HepG2 (cell line): ENCODE measurements at regions not wholly inside any gene's neighbourhood (a gene's known extent, or its start where the extent isn't known, plus 50 kb on each side); places are given as distances from the start of the nearest gene placed in this dataset.

Source experiments
- ATAC-seq: fragments of 200-7000 bp; cut with Tn5 transposase; 3 replicates; pipeline ENCODE4 v1.9.1; 2020; ENCODE audit warnings: mild to moderate bottlenecking, moderate library complexity
- BruUV-seq: library from RNA; stranded (reverse); fragments of 400-500 nt; replicated peaks from 2 replicates; lab custom pipeline; 2021; lab: Mats Ljungman, UMichigan
- CTCF ChIA-PET: fragments of 300-600 bp; formaldehyde crosslinking; extraction: SDS; loops from one replicate; lab custom pipeline; 2021; ENCODE audit warnings: low total read pairs, inconsistent platforms, low intra/inter-chr PET ratio; lab: Yijun Ruan, JAX
- POLR2A ChIA-PET: fragments of 350-600 bp; sonication (Branson Sonifier 250); formaldehyde crosslinking; loops from one replicate; lab custom pipeline; 2020; ENCODE audit warnings: antibody characterized with exemption, inconsistent platforms; lab: Yijun Ruan, JAX
- DNase-seq: peaks from one replicate; pipeline ENCODE4 v3.0.0-alpha.2; 2015; ENCODE audit warnings: low spot score
- FAIRE-seq: peaks from 3 replicates; lab custom pipeline; 2011; peaks lifted over from hg19 to GRCh38; lab: Jason Lieb, UNC
- H2AFZ ChIP-seq: one replicate; pipeline ENCODE4 v1.6.1; 2011; ENCODE audit warnings: low read length, inconsistent platforms
- H3K27ac ChIP-seq: fragments of 300-600 bp; 3 replicates; pipeline ENCODE4 v1.8.0; 2011; ENCODE audit warnings: mixed run types, mild to moderate bottlenecking, mixed read lengths, low read length, inconsistent platforms; ENCODE audit not compliant: insufficient read depth; ENCODE audit errors: extremely low read length
- H3K27me3 ChIP-seq, 2 experiments: fragments of 200-600 bp in 1 of 2; 2 replicates in 1 of 2; 3 replicates in 1 of 2; pipeline versions ENCODE4 v1.6.0 to v1.8.0; 2011; ENCODE audit warnings: low read length in 2 of 2, mild to moderate bottlenecking in 2 of 2, moderate library complexity in 2 of 2, inconsistent platforms in 1 of 2; ENCODE audit not compliant: insufficient read depth in 2 of 2, control insufficient read depth in 1 of 2
- H3K36me3 ChIP-seq, 2 experiments: fragments of 200-600 bp in 1 of 2; replicated peaks in 1 of 2; 2 replicates in 1 of 2; 3 replicates in 1 of 2; pipeline versions ENCODE4 v1.5.1 to v1.8.0; 2011; ENCODE audit warnings: low read length in 2 of 2, inconsistent platforms in 1 of 2; ENCODE audit not compliant: insufficient read depth in 2 of 2, control insufficient read depth in 1 of 2
- H3K4me1 ChIP-seq: 2 replicates; pipeline ENCODE4 v1.5.1; 2012; ENCODE audit warnings: low read length, inconsistent platforms; ENCODE audit not compliant: insufficient read depth
- H3K4me2 ChIP-seq: 2 replicates; pipeline ENCODE4 v1.6.0; 2011; ENCODE audit warnings: low read depth, low read length, inconsistent platforms
- H3K4me3 ChIP-seq, 3 experiments: fragments of 200-600 bp in 1 of 3; sonication (generic), shearing (Covaris generic) in 1 of 3; replicated peaks in 1 of 3; 2 replicates each; pipeline ENCODE4 v1.5.1; 2011 to 2016; ENCODE audit warnings: low read length in 3 of 3, inconsistent platforms in 2 of 3, low read depth in 2 of 3, mild to moderate bottlenecking in 2 of 3, control low read depth in 1 of 3, mixed read lengths in 1 of 3; ENCODE audit not compliant: insufficient read depth in 1 of 3
- H3K79me2 ChIP-seq: one replicate; pipeline ENCODE4 v1.6.1; 2011; ENCODE audit warnings: low read length, inconsistent platforms; ENCODE audit not compliant: insufficient read depth
- H3K9ac ChIP-seq: 2 replicates; pipeline ENCODE4 v1.6.0; 2011; ENCODE audit warnings: mild to moderate bottlenecking, low read depth, low read length, inconsistent platforms; ENCODE audit not compliant: insufficient read depth
- H3K9me3 ChIP-seq: 2 replicates; pipeline ENCODE4 v1.5.1; 2012; ENCODE audit warnings: mild to moderate bottlenecking, low read length
- H4K20me1 ChIP-seq: 2 replicates; pipeline ENCODE4 v1.6.0; 2011; ENCODE audit warnings: inconsistent platforms, mild to moderate bottlenecking, low read length, moderate library complexity; ENCODE audit not compliant: insufficient read depth
- HNRNPLL ChIP-seq: fragments of 200-400 bp; formaldehyde crosslinking; IDR thresholded peaks from 2 replicates; pipeline ENCODE4 v1.6.1; 2017; ENCODE audit warnings: mild to moderate bottlenecking, low read depth, low read length; ENCODE audit not compliant: poor library complexity, severe bottlenecking
- MEIS1 ChIP-seq: sonication (generic); formaldehyde crosslinking; IDR thresholded peaks from 2 replicates; pipeline ENCODE4 v1.9.0; 2021; ENCODE audit warnings: mild to moderate bottlenecking, missing genetic modification reagents, moderate library complexity, borderline replicate concordance
- NR1H2 ChIP-seq: sonication (generic); formaldehyde crosslinking; IDR thresholded peaks from 2 replicates; pipeline ENCODE4 v1.8.1; 2022; ENCODE audit warnings: low read depth, missing genetic modification reagents, borderline replicate concordance
- RAD51 ChIP-seq: fragments of 450-650 bp; IDR thresholded peaks from 2 replicates; pipeline ENCODE4 v1.6.1; 2016; ENCODE audit warnings: borderline replicate concordance
- RCOR2 ChIP-seq: IDR thresholded peaks from 2 replicates; pipeline ENCODE4 v1.6.1; 2016; ENCODE audit warnings: missing biosample characterization, missing genetic modification reagents
- SAP130 ChIP-seq: IDR thresholded peaks from 2 replicates; pipeline ENCODE4 v1.6.1; 2016; ENCODE audit warnings: low read depth
- SUZ12 ChIP-seq: fragments of 150-350 bp; IDR thresholded peaks from 2 replicates; pipeline ENCODE4 v1.6.1; 2014; ENCODE audit warnings: low read depth, low read length
- YEATS2 ChIP-seq: sonication (generic); formaldehyde crosslinking; IDR thresholded peaks from 2 replicates; pipeline ENCODE4 v1.4.0; 2020; ENCODE audit warnings: missing genetic modification reagents, borderline replicate concordance
- ZNF605 ChIP-seq: sonication (generic); formaldehyde crosslinking; IDR thresholded peaks from 2 replicates; pipeline ENCODE4 v1.8.0; 2022; ENCODE audit warnings: mild to moderate bottlenecking, missing genetic modification reagents
- ZNF720 ChIP-seq: sonication (generic); formaldehyde crosslinking; IDR thresholded peaks from 2 replicates; pipeline ENCODE4 v1.4.0; 2020; ENCODE audit warnings: missing genetic modification reagents
- ZNF761 ChIP-seq: sonication (generic); formaldehyde crosslinking; conservative IDR thresholded peaks from 2 replicates; pipeline ENCODE4 v1.4.0; 2020; ENCODE audit warnings: mild to moderate bottlenecking, missing genetic modification reagents
- ZNF780A ChIP-seq: sonication (generic); formaldehyde crosslinking; IDR thresholded peaks from 2 replicates; pipeline ENCODE4 v1.8.0; 2022; ENCODE audit warnings: mild to moderate bottlenecking, missing genetic modification reagents, moderate library complexity
- WGBS: methylation state at CpG from one replicate; pipeline ENCODE4 v1.1.6; 2017; ENCODE audit warnings: low lambda C conversion rate; 5-methylcytosine and 5-hydroxymethylcytosine counted together
- in situ Hi-C: cut with HindIII; loops from 2 replicates; pipeline ENCODE4 v1.10.0; 2017; ENCODE audit warnings: low pct_unique_long_range_greater_than_20kb; ENCODE audit not compliant: extremely low pct_ligation_motif_present
- intact Hi-C: fragments of 100-400 bp; cut with micrococcal nuclease; formaldehyde crosslinking; loops from one replicate; pipeline ENCODE4 v1.10.0; 2022; ENCODE audit not compliant: unreplicated experiment
- TF ChIP-seq, protein P1 (sequence below): sonication (generic); formaldehyde crosslinking; IDR thresholded peaks from 2 replicates; pipeline ENCODE4 v1.5.0; 2020; ENCODE audit warnings: mild to moderate bottlenecking, missing genetic modification reagents
- TF ChIP-seq, protein P2 (sequence below), 2 experiments: sonication (generic) in 1 of 2; formaldehyde crosslinking in 1 of 2; IDR thresholded peaks; 2 replicates each; pipeline versions ENCODE4 v1.4.0 to v1.6.1; 2016 to 2020; ENCODE audit warnings: borderline replicate concordance in 1 of 2, low read depth in 1 of 2, mild to moderate bottlenecking in 1 of 2, missing genetic modification reagents in 1 of 2

DNA sequence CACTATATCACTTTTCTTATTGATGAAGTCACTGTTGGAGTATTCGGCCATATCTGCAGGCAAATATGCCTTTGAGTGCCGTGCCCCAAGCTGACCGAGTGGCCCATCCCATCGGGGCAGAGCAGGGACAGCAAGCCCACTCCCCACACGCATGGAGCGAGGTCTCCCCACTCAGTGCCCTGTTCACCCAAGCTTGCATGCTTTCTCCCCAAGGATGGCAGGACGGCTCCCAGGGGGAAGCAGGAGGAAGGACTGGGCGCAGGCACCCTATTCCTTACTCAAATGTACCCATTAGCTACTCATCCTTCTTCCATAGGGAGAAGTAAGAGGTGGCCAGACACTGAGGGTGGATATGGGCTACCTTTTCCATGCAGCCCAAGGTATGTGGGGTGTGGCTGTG is 309.0 kb downstream of the IRX1 start:
- ATAC-seq, result no peak
- intact Hi-C loops, result no loop called here
- no peak overlapping the region for H3K27ac ChIP-seq
- H3K4me1 ChIP-seq, result no peaks in the 10 kb centered on the region
- no peak overlapping the region for H3K4me2 ChIP-seq
- no peaks in the 10 kb centered on the region for H3K36me3 ChIP-seq
- in situ Hi-C loops, result no loop called here
- TF ChIP-seq SAP130 (CRISPR knock-in tag) (no peak), RAD51 (no peak), RCOR2 (CRISPR knock-in tag) (no peak), YEATS2 (CRISPR knock-in tag) (no peak), HNRNPLL (no peak), MEIS1 (CRISPR knock-in tag) (no peak), ZNF780A (CRISPR knock-in tag) (no peak), ZNF761 (CRISPR knock-in tag) (no peak), ZNF720 (no peak), SUZ12 (no peak), ZNF605 (no peak), NR1H2 (CRISPR knock-in tag) (no peak)
- TF ChIP-seq, protein P1, sequence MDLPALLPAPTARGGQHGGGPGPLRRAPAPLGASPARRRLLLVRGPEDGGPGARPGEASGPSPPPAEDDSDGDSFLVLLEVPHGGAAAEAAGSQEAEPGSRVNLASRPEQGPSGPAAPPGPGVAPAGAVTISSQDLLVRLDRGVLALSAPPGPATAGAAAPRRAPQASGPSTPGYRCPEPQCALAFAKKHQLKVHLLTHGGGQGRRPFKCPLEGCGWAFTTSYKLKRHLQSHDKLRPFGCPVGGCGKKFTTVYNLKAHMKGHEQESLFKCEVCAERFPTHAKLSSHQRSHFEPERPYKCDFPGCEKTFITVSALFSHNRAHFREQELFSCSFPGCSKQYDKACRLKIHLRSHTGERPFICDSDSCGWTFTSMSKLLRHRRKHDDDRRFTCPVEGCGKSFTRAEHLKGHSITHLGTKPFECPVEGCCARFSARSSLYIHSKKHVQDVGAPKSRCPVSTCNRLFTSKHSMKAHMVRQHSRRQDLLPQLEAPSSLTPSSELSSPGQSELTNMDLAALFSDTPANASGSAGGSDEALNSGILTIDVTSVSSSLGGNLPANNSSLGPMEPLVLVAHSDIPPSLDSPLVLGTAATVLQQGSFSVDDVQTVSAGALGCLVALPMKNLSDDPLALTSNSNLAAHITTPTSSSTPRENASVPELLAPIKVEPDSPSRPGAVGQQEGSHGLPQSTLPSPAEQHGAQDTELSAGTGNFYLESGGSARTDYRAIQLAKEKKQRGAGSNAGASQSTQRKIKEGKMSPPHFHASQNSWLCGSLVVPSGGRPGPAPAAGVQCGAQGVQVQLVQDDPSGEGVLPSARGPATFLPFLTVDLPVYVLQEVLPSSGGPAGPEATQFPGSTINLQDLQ (CRISPR knock-in tag), result no peak
- TF ChIP-seq, protein P2, sequence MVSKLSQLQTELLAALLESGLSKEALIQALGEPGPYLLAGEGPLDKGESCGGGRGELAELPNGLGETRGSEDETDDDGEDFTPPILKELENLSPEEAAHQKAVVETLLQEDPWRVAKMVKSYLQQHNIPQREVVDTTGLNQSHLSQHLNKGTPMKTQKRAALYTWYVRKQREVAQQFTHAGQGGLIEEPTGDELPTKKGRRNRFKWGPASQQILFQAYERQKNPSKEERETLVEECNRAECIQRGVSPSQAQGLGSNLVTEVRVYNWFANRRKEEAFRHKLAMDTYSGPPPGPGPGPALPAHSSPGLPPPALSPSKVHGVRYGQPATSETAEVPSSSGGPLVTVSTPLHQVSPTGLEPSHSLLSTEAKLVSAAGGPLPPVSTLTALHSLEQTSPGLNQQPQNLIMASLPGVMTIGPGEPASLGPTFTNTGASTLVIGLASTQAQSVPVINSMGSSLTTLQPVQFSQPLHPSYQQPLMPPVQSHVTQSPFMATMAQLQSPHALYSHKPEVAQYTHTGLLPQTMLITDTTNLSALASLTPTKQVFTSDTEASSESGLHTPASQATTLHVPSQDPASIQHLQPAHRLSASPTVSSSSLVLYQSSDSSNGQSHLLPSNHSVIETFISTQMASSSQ (IDR thresholded peaks at IDR 0.05; ENCODE audit: low read depth), result no peak
- TF ChIP-seq, protein P2 (CRISPR knock-in tag; IDR thresholded peaks at IDR 0.05; ENCODE audit: borderline replicate concordance), result no peak
- POLR2A ChIA-PET, result no interaction called here
- no peaks in the 10 kb centered on the region for H3K27me3 ChIP-seq
- no peak overlapping the region for H3K4me3 ChIP-seq
- BruUV-seq, result no TSS peak
- FAIRE-seq, result no peak
- H3K9me3 ChIP-seq, result peaks cover 79% of the 10 kb centered on the region
- CTCF ChIA-PET, result no interaction called here
- H4K20me1 ChIP-seq, result no peaks in the 10 kb centered on the region
- DNase-seq, result no peak
- no peak overlapping the region for H2AFZ ChIP-seq
- no peaks in the 10 kb centered on the region for H3K79me2 ChIP-seq
- no peak overlapping the region for H3K9ac ChIP-seq
- no CpG with 5 or more reads among the region's 8 CpGs for WGBS
